PC-9 (cell line): ENCODE measurements at regions not wholly inside any gene's neighbourhood (a gene's known extent, or its start where the extent isn't known, plus 50 kb on each side); places are given as distances from the start of the nearest gene placed in this dataset.

Experiments
- EZH2 ChIP-seq: fragments of 200-600 bp; sonication (generic); IDR thresholded peaks from 2 replicates; pipeline ENCODE4 v1.8.0; 2017; ENCODE audit warnings: antibody characterized with exemption, low read depth
- TF ChIP-seq, protein P1 (sequence below): fragments of 200-600 bp; sonication (generic); conservative IDR thresholded peaks from 2 replicates; pipeline ENCODE4 v1.6.1; 2017; ENCODE audit warnings: mixed run types, antibody characterized with exemption, mild to moderate bottlenecking, moderate library complexity

DNA sequence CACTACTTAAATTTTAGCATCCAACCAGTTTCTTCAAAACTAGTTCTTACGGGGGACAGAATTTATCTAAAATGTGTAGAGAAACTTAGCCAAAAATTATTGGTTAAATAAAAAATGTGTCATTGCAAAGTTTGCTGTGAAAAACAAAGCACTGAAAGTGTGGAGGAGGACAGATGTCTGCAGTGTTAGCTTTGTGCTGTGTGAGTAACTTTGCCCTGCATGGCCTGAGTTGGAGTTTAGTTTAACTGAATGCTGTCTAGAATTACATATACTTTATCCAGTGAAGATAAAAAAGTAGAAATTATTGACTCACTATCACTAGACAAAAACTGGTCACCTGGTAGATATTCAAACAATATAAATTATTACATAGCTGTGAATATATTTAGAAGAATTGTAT lies 1225.2 kb upstream of the CELF4 start:
- TF ChIP-seq, protein P1, sequence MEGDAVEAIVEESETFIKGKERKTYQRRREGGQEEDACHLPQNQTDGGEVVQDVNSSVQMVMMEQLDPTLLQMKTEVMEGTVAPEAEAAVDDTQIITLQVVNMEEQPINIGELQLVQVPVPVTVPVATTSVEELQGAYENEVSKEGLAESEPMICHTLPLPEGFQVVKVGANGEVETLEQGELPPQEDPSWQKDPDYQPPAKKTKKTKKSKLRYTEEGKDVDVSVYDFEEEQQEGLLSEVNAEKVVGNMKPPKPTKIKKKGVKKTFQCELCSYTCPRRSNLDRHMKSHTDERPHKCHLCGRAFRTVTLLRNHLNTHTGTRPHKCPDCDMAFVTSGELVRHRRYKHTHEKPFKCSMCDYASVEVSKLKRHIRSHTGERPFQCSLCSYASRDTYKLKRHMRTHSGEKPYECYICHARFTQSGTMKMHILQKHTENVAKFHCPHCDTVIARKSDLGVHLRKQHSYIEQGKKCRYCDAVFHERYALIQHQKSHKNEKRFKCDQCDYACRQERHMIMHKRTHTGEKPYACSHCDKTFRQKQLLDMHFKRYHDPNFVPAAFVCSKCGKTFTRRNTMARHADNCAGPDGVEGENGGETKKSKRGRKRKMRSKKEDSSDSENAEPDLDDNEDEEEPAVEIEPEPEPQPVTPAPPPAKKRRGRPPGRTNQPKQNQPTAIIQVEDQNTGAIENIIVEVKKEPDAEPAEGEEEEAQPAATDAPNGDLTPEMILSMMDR: no peak
- TF ChIP-seq EZH2: no peak
